Head of caudate nucleus (tissue), 42 donors: ENCODE measurements at regions not wholly inside any gene's neighbourhood (a gene's known extent, or its start where the extent isn't known, plus 50 kb on each side); places are given as distances from the start of the nearest gene placed in this dataset.
"Not testable (repeated sequence)": the region's sequence is repeated elsewhere in the genome, so short reads cannot be mapped to it uniquely, and the experiment has no call there.

ENCODE experiments used
- DNase-seq, 42 donors: peaks; one replicate each; pipeline versions ENCODE4 v3.0.0 to v3.0.0-alpha.2; 2020 to 2021; ENCODE audit warnings: mixed read lengths in 7 of 42
- intact Hi-C: fragments of 100-400 bp; cut with DNase I; formaldehyde crosslinking; loops from one replicate; pipeline ENCODE4 v1.15.0; 2022

DNA sequence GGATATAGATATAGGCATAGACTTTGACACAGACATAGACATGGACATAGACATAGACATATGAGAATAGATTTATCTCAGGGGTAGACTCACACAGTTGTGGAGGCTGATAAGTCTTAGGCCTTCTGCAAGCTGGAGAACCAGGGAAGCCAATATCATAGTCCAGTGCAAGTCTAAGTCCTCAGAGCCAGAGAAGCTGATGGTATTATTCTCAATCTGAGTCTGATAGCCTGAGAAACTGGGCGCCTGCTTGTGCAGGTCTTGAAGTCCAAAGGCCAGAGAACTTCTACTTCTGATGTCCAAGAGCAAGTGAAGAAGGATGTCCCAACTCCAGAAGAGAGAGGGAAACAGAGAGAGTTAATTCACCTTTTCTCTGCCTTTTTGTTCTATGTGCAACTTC, 476.5 kb downstream of the SLC6A15 start:
- no peak for DNase-seq
- intact Hi-C loops, result no loop called here

DNA sequence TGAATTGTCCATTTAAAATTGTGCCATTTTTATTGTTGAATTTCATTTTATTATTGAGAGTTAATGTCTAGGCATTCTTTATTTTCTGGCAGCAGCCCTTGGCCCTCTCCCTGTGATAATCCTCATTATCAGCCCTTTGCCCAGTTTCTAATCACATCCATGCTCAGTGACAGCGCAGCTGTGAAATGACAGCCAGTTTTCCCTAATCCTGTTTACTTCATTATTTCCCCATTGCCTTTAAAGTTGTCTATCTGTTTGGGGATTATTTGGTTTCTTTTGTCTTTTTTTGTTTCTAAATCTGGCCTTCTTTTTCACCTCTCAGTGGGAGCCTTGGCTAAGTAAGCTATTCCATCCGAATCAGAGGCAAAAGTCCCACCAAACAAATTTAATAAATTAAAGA, 476.9 kb downstream of the SLC6A15 start:
- intact Hi-C loops, result no loop called here

DNA sequence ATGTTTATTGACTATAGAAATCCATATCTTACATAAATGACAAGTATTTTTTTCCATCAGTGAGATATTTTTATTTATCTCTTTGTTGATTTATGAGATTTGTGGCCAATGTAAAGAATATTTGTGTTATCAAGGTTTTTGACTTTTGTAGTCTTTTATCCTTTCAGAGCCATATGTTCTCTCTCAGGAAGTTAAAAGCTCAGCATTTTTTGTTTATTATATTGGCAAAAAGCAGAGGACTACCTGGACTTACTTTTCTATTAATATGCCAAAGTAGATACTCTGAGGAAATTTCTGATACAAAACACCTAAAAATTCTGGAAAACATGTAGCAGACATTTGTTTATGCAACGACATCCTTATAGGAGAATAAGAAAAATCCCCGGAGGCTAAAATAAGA, 490.3 kb downstream of the SLC6A15 start:
- DNase-seq, result no peak

More for the DNA sequence above, 476.9 kb downstream of the SLC6A15 start:
- no peak for DNase-seq

DNA sequence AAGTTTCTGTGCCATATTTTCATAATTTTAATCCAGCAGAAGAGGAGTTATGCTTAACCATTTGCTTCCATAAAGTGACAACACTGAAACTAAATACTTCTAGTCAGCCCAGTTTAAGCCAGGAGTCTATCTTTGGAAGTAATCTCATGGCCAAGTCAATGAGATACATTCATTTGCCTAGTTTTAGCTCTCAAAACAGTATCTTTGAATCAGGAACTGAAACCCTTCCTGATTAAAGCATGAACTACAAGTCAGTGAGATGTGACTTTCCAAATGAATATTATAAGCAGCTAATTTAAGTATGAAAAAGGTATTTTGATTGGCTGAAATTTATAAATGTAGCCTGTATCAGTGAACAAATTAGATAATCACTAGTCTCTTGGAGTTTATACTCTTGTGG, 491.5 kb downstream of the SLC6A15 start:
- no peak for DNase-seq
- intact Hi-C loops, result no loop called here

More for the DNA sequence above, 490.3 kb downstream of the SLC6A15 start:
- intact Hi-C loops, result no loop called here

DNA sequence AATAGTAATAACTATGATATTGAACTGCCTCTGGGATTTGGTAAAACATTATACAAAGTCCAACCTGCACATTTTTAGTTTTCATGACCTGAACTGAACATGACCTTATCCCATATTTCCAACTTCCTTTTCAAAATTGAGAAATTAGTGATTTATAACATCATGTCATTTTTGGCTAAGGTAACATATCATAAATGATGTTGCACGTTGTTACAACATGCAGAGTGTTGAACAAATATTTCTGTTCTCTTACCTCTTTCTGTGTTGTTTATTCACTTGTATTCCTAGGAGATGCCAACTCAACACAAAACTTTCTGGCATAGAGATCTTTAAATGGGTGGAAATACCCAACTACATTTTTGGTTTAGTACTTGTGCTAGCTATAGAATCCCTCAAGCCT, 496.0 kb downstream of the SLC6A15 start:
- DNase-seq, result no peak
- intact Hi-C loops, result no loop called here

- DNase-seq, result no peak
- intact Hi-C loops, result no loop called here
Observed at GRCh38 chr12:84415946-84416345, 496.7 kb downstream of the SLC6A15 start.

- DNase-seq, result no peak
- intact Hi-C loops, result no loop called here
Observed at GRCh38 chr12:84413656-84414055, 498.9 kb downstream of the SLC6A15 start.

- no peak for DNase-seq
- intact Hi-C loops, result no loop called here
Observed at GRCh38 chr12:84412226-84412625, 500.4 kb downstream of the SLC6A15 start.

- DNase-seq, result no peak
Observed at GRCh38 chr12:84411031-84411430, 501.6 kb downstream of the SLC6A15 start.

DNA sequence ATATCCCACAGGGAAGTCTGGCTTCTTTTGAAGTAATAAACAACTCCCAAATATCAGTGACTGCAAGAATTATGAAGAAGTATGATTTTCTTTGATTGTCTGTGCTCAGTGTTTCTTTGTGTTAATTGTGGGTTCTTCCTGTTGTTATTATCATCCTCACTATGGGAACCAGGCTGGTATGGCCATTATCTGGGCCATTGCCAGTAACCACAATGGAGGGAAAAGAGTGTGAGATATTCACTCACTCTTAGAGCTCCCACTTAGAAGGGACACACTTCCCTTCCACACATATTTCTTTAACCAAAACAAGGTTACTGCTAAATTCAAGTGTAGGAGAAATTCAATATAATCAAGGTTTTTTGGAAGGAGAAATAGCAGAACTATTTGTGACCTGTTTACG, 503.7 kb downstream of the SLC6A15 start:
- intact Hi-C loops, result no loop called here
- DNase-seq, result no peak

More at GRCh38 chr12:84411031-84411430, 501.6 kb downstream of the SLC6A15 start:
- intact Hi-C loops, result no loop called here

DNA sequence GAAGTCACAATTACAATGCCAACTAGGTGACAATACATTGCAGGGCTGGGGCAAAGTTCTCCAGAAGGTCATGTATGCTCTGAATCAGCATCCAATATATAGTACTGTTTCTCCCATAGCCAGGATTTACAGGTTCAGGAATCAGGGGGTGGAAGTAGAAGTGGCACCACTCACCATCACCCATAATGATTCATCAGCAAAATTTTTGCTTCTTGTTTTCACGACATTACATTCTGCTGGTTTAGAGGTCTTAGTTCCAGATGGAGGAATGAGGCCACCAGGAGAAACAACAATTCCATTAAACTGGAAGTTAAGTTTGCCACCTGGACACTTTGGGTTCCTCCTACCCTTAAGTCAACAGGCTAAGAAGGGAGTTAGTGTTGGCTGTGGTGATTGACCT, 505.9 kb downstream of the SLC6A15 start:
- DNase-seq, intact Hi-C loops: not testable (repeated sequence)

DNA sequence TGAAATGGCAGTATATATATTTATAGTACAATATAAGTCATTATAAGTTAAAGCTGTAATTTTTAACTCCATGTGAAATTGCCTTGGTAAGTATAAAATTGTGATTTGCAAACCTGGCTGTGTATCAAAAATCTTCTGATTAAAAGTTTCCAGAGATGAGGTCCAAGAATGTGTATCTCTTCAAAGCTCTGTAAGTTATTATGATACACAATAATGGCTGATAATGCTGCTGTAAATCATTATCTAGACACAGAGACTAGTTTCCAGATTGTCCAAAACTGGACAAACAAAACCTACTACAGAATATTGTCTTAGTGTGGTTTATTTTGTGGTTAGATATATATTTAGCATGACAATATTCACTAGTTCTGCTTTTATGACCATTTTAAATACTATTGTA, 514.8 kb downstream of the SLC6A15 start:
- intact Hi-C loops, result no loop called here
- no peak for DNase-seq

- no peak for DNase-seq
- intact Hi-C loops, result no loop called here
Observed at GRCh38 chr12:84397263-84397662, 515.3 kb downstream of the SLC6A15 start.

- intact Hi-C loops, DNase-seq: not testable (repeated sequence)
Observed at GRCh38 chr12:84391176-84391575, 521.4 kb downstream of the SLC6A15 start.

- intact Hi-C loops, result no loop called here
- no peak for DNase-seq
Observed at GRCh38 chr12:84384384-84384783, 528.2 kb downstream of the SLC6A15 start.

DNA sequence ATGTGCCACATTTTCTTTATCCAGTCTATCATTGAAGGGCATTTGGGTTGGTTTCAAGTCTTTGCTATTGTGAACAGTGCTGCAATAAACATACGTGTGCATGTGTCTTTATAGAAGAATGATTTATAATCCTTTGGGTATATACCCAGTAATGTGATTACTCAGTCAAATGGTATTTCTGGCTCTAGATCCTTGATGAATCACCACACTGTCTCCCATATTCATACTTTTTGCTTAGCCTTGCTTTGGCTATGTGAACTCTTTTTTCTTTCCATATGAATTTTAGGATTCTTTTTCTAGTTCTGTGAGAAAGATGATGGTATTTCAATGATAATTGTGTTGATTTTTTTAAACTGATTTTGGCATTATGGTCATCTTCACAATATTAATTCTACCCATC, 530.1 kb downstream of the SLC6A15 start:
- intact Hi-C loops, result not testable (repeated sequence)

DNA sequence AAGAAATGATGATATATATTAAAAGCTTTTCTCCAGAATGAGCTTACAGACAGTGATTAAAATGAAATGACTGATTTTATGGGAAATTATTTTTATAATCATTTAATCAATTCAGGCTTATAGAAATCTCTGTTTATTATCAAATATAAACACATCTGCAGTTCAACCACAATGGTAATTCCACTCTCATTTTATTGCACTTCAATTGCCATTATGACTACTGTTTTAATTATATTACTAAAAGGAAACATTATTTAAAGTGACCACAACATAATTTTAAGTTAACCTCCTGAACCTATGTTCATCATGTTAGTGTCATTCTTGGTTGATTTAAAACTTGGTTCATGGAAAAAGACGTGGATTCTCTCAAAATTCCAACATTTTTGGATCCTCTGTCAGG, 536.3 kb downstream of the SLC6A15 start:
- intact Hi-C loops, result no loop called here

More for the DNA sequence above, 530.1 kb downstream of the SLC6A15 start:
- DNase-seq, result not testable (repeated sequence)

GRCh38 chr12:84375449-84376170, 537.0 kb downstream of the SLC6A15 start:
- intact Hi-C loops, result no loop called here
- no peak for DNase-seq

More for the DNA sequence above, 536.3 kb downstream of the SLC6A15 start:
- no peak for DNase-seq

DNA sequence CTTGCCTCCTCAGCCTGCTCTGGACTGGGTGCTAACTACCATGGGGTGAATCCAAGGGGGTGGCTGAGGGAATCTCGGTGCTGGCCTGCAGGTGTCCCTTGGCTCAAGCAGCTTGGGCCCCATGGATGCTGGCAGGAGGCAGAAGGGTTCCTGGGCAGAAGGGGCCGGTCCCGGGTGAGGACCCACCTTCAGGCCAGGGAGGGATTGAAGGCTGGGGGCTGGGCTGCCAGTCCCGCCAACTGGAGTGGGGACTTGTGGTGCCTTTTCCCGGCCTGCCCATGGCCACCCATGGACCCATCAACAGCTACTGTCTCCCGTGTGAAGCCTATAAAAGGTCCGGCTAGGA, 550.1 kb downstream of the SLC6A15 start:
- DNase-seq, result peak in 1 of 42 donors; percentile 37
- intact Hi-C loops, result no loop called here

DNA sequence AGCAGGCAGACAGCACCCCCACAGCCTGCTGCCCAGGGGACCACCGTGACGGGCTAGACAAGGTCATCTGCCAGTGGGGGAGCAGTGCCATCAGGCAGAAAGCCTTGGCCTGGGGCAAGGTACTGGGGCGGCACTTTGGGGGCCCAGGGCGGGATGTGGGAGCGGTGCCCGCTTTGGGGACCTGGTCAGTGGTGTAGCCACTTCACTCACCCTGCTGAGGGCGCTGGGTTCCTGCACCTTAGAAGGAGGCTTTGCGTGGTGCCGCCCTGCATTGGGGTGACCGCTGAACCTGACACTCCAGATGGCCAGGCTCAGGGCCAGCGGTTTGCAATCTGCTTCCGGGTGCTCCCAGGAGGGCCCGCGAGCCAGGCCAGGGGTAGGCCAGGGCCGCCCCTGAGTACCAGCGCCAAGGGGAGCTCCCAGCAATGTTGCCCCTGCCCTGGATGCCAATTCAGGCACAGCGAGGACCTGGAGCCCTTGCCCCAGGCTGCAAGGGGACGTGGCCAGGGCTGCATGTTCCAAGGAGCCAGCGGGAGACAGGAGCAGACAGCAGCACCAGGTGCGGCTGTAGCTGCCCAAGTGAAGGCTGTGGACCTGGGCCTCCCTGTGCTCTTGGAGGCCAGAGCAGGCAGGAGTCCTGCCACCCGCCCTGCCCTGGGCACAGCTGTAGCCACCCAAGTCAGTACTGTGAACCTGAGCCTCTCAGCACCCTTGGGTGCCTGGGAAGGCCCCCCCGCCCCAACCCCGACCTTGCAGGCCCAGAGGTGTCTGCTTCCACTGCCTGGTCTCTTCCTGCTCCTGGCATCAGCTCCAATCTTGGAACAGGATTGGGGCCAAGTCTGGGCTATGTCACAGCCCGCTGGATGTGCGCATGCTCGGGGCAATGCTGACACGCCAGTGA, 550.7 kb downstream of the SLC6A15 start:
- DNase-seq, result no peak
- intact Hi-C loops, result no loop called here
